ENCODE measurements at regions not wholly inside any gene's neighbourhood (a gene's known extent, or its start where the extent isn't known, plus 50 kb on each side); places are given as distances from the start of the nearest gene placed in this dataset.

DNA sequence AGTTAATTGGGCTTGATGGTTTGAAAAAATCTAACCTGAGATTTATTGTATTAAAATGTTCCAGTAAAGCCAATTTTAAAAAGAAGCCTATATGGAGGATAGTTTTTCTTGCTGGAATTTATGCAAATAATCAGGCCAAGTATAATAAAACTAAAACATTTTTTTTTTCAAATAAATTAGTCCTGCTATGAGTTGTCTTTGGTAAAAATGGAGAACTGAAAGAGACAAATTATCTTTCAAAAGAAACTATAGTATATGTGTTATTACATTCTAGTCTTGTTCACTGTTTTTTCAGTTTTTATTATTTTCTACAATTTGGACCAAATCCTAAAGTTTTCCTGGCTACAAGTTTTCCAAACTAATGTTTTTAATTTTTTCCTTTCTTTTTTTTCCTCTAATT is 468.9 kb downstream of the UQCRFS1 start:
- TF ChIP-seq, protein P1, sequence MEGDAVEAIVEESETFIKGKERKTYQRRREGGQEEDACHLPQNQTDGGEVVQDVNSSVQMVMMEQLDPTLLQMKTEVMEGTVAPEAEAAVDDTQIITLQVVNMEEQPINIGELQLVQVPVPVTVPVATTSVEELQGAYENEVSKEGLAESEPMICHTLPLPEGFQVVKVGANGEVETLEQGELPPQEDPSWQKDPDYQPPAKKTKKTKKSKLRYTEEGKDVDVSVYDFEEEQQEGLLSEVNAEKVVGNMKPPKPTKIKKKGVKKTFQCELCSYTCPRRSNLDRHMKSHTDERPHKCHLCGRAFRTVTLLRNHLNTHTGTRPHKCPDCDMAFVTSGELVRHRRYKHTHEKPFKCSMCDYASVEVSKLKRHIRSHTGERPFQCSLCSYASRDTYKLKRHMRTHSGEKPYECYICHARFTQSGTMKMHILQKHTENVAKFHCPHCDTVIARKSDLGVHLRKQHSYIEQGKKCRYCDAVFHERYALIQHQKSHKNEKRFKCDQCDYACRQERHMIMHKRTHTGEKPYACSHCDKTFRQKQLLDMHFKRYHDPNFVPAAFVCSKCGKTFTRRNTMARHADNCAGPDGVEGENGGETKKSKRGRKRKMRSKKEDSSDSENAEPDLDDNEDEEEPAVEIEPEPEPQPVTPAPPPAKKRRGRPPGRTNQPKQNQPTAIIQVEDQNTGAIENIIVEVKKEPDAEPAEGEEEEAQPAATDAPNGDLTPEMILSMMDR (IDR thresholded peaks at IDR 0.05; ENCODE audit: low read depth, low read length, missing control alignments) = no peak
- DNase-seq (ENCODE audit: extremely low read depth, low read depth) = no peak
- no peak overlapping the region for H3K4me3 ChIP-seq (replicated peaks; ENCODE audit: low read depth, low read length)

DNA sequence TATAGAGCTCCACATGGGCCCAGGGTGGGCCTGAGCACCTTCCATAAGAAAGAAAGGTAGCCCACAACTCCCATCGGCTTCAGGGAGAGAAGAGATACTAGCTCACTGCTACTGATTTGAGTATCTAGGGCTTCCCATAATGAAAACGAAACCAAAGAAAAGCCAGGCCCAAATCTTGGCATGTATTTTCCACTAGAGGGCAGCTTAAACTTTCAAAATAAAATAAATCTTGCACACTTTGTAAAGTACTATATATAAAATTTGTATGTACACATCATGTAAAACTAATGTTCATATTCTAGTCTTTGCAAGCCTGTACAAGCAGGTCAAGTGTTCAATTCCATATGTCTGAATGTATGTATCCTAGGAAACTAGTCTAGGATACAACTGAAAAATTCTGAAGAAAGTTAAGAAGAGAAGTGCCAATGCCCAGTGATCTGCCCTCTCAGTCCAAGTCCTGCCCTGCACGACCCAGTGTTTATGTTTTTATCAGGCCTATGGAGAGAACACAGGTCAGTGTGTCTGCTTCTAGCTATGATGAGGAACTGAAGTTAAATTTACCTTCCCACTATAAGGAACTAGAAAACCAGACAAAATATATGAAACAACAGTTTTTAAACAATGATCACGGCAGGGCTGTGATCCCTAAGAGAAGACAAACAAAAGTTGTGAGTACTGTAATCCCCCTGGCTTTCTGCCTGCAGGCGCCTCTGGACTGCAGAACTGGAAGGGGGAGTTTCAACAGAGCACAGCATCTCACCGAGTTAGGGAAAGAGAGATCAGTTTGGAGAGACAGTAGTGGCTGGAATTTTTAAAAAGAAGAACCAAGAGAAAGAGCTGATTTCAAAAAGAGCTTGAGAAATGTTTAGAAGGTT is 475.7 kb downstream of the UQCRFS1 start:
- peak; percentile 11 for DNase-seq (ENCODE audit: extremely low read depth, low read depth)
- no peak overlapping the region for H3K4me3 ChIP-seq (replicated peaks; ENCODE audit: low read depth, low read length)
- TF ChIP-seq, protein P1 (IDR thresholded peaks at IDR 0.05; ENCODE audit: low read depth, low read length, missing control alignments) = peak; percentile 40

DNA sequence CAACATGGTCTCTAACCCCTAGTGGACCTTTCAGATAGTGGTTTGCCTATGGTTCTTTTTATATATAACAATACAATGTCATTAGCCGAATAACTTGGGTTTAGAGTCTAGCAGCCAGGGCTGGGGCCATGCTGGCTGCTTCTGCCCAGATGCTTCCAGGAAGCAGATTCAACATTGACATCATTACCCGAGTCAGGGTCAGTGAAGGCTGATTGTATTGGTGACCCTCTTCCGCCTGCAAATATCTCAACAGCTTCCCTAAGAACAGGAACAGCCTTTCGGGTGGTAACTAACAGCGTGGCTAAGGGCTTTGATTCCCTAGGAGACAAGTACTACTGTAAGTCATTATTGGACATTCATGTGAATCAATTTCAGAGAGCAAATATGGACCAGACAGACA is 476.4 kb downstream of the UQCRFS1 start:
- TF ChIP-seq, protein P1 (IDR thresholded peaks at IDR 0.05; ENCODE audit: low read depth, low read length, missing control alignments) = no peak
- H3K4me3 ChIP-seq (replicated peaks; ENCODE audit: low read depth, low read length) = no peak overlapping the region
- DNase-seq (ENCODE audit: extremely low read depth, low read depth) = no peak

DNA sequence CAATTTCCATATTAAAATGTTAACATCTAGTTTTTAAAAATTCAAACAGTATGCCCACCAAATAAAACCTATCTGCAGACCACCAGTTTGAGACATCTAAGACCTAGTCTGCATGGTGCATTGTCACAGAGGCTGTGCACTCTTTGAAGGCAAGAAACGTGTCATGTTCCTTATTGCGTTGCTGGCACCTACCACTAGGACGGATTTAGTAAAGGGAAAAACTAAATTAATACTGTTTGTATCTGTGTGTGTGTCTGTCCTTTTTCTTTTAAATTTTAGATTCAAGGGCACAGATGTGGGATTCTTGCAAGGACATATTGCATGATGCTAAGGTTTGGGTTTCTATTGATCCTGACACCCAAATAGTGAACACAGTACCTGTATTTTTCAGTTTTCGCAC is 481.4 kb downstream of the UQCRFS1 start:
- DNase-seq (ENCODE audit: extremely low read depth, low read depth) = no peak
- no peak overlapping the region for H3K4me3 ChIP-seq (replicated peaks; ENCODE audit: low read depth, low read length)
- TF ChIP-seq, protein P1 (IDR thresholded peaks at IDR 0.05; ENCODE audit: low read depth, low read length, missing control alignments) = no peak

DNA sequence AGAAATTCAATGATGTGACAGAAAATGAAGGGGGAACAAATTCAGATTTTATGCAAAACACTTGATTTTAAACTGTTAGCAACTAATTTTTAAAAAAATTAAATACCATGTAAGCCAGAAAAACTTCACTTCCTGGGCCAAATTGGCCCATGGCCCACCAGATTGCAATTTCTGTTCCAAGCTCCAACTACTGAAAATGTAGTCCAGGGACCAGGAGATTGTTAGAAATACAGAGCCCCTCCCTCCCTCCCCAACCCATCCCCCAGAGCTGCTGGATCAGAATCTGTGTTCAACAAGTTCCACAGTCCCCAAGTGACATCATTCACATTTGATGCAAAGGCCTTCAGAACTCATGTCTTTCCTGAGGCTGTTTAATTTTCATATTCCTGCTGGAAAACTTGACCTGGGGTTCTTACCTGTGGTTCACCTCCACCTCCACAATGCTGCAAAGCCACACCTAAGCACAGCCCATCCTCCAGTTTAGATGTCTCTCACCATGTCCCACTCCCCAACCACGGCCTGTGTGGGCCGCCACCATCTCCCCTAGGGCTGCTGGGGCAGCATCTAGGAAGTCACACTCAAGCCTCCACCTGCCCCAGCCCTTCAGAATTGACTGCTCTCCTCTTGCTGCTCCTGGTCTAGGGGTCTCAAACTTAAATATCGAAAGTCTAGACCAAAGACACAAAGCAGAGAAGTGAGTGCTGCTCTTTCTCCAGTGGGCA is 482.0 kb downstream of the UQCRFS1 start:
- DNase-seq (ENCODE audit: extremely low read depth, low read depth) = no peak
- no peak overlapping the region for H3K4me3 ChIP-seq (replicated peaks; ENCODE audit: low read depth, low read length)
- TF ChIP-seq, protein P1 (IDR thresholded peaks at IDR 0.05; ENCODE audit: low read depth, low read length, missing control alignments) = no peak

DNA sequence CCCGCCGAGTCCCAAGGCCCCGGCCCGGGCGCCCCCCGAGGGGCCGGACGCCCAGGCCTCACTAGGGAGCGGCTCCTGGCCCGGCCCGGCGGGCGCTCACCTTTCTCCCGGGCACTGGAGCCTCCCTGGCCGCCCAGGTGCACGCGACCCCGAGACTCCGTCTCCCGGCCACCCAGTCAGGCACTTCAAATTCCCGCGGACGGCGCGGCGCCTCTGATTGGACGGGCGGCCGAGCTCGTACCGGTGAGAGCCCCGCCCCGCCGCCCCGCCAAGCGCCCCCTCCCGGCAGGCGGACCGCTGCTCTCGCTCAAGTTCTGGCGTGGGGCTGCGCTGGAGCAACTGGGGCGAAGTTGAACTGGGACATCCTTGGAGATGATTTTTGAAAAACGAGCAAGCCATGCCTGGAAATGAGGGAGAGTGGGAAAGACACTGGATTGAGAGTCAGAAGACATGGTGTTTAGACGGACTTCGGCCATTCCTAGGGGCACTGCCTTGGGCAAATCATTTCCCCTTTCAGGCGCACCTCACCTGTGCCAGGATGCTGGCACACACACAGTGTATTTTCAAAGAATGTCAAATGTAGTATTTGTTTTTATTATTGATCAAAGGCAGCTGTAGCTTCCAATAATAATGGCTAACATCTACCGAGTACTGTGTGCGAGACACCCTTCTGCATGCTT is 485.3 kb downstream of the UQCRFS1 start:
- TF ChIP-seq, protein P1 (IDR thresholded peaks at IDR 0.05; ENCODE audit: low read depth, low read length, missing control alignments) = peak; percentile 57
- H3K4me3 ChIP-seq (replicated peaks; ENCODE audit: low read depth, low read length) = peak overlapping the region; percentile 54
- DNase-seq (ENCODE audit: extremely low read depth, low read depth) = no peak
